Brain pericyte (primary cell): ENCODE measurements at regions not wholly inside any gene's neighbourhood (a gene's known extent, or its start where the extent isn't known, plus 50 kb on each side); places are given as distances from the start of the nearest gene placed in this dataset.

Experiments
- DNase-seq: peaks from one replicate; pipeline ENCODE4 v3.0.0-alpha.2; 2012; ENCODE audit warnings: low read depth, low spot score

- DNase-seq = no peak
These were observed 174.9 kb downstream of the QDPR start for GRCh38 chr4:17336986-17337385.

GRCh38 chr4:17336524-17336961 is 175.3 kb downstream of the QDPR start:
- no peak for DNase-seq

DNA sequence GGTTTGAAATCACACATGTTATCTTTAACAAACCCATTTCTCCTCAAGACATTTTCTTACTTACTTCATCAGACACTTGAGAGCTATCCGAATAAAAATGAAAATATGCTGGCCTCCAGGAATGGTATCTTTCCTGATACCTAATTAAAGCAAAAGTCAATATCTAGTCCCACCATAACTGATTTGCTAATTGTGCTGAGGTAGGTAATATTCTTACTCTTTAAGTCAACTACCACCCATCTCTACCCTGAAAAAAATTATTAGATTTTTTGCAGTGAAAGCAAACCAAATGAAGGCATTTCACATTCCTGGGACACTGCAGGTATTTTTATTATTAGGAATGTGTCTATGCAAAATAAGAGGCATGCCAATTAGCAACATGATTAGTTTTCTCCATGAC is 175.8 kb downstream of the QDPR start:
- no peak for DNase-seq

DNA sequence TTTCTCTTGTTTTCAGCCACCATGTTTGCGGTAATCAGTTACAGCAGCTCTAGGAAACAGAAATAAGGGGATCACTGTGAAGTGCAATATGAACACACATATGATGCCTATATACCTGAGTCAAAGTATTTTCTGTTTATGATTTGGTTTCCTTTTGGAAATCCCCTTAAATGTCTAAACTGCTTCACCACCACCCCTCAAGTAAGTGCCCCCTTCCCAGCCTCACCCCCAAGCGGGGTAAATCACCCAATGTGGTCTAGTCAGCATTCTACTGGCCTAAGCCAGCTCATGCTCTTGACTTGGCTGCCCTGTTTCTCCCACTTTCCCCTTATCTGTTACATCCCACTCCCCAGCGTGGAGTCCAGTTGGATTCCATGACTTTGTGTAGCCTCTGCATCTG is 176.5 kb downstream of the QDPR start:
- no peak for DNase-seq

- DNase-seq = no peak
These were observed 179.4 kb downstream of the QDPR start for GRCh38 chr4:17332478-17332877.

DNA sequence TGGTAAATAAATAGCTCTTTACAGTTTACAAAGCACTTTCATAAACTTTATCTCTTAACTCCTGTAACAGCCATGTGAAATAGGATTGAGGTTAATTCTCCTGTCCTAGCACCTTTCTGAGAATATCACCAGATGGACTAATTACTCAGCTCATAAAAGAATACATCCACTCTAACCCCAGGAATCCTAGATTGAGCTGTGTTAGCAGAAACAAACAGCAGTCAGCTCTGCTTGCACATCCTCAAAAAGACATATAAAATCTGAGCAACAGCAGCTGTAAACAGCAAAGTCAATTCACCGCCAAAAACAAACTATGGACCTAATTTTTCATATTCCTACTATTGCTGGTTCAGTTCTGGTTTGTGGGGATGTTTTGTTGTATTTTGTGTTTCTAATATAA is 182.8 kb downstream of the QDPR start:
- no peak for DNase-seq

GRCh38 chr4:17328141-17328815 is 183.6 kb downstream of the QDPR start:
- no peak for DNase-seq

DNA sequence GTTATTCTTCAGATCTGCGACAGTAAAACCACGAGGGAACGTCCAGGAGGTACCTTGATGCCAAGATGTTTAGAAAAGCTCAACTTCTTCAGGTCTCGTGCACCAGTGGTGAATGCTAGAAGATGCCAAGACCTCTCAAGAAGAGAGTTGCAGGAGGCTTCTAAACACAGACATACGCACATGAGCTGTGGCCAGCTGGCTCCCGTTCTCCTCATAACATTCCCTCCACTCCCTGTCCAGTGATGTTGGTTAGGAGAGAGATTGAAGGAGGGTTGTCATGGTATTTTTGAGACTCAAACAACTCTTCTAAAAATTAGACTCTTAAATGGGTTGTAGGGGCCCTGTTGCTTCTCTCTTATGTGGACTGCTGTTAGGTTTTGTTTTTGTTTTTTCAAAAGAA is 184.3 kb downstream of the QDPR start:
- no peak for DNase-seq

DNA sequence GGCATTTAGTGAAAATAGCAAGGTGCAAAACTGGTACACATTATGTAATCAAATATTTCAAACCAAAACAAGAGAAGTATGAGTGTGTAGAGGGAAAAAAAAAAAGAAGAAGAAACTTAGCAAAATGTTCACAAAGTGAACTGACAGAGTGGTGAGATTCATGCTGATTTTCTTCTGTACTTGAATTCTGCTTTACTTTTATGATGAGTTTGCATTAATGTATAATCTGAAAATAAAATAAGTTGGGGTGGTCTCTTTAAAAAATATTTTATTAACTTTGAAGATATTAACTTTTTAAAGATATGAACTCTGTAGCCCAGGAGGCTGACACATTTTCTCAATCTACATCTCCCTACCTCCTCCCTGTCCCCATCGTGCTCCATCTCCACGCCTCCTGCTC is 185.1 kb downstream of the QDPR start:
- DNase-seq = no peak

- no peak for DNase-seq
These were observed 186.8 kb downstream of the QDPR start for GRCh38 chr4:17325098-17325497.

- no peak for DNase-seq
These were observed 187.5 kb downstream of the QDPR start for GRCh38 chr4:17324386-17324830.

GRCh38 chr4:17323554-17324385 is 188.1 kb downstream of the QDPR start:
- DNase-seq = no peak

DNA sequence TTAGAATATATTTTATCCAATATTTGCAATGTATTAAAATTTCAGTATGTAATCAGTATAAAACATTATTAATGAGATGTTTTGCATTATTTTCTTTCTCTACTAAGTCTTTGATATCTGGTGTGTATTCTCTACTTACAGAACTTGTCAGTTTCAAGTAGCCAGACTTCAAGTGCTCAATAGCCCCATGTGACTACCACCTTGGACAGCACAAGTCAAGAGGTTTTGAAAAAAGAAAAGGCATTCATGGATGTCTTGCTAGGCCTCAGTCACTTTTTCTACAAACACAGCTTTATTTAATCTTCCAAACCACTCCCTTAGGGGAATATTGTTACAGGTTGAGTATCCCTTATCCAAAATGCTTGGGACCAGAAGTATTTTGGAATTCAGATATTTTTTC is 189.4 kb downstream of the QDPR start:
- no peak for DNase-seq

DNA sequence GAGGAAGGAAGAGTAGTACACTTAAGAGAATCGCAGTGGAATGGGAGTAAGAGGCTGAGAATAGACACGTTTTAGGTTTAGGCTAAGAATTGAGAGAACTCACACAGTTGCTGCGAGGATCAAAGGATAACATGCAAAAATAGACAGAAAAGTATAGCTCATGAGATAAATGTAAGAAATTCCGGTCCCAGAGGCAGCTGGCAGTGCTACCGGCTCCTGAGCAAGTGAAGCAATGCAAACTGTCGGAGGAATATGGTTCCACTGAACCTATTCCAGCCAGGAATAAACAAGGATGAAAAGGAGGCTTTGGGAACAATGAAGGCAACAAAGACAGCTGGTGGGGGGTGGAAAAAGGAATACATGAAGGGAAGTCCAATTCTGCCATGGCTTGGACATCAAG is 191.8 kb downstream of the QDPR start:
- DNase-seq = no peak

GRCh38 chr4:17317526-17317925 is 194.4 kb downstream of the QDPR start:
- DNase-seq = no peak

DNA sequence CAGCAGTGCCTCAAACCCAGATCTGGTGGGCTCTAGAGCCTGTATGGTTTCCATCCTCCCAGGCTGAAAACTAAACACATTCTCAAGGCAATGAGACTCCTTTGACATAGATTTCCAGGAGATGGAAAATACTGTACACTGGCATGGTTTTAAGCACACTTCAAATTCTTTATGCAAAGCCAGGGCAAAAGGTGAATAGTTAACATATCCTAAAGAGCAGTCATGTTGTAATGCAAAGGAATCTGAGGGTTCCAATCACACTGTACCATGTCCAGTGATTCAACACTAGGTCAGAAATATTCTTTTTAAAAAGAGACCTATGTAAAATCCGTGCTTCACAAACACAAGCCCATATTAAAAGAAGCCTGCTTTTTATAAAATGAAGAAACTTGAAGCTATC is 195.3 kb downstream of the QDPR start:
- DNase-seq = no peak

DNA sequence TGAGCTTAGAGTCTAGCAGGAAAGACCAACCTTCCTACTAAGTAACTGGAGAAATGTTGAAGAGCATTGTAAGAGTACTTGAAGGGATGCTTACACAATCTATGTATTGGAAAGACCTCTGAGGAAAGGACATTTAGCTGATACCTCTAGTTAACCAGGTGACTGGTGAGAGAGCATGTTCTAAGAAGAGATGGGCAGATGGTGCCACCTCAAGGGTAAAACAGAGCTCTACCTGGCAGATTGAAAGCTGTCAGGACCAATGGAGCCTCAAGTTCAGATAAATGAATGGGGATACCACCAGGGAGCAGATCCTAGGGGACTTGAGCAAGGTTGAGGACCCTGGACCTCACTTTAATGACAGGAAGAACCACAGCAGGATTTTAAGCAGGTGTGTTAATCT is 196.4 kb downstream of the QDPR start:
- no peak for DNase-seq

DNA sequence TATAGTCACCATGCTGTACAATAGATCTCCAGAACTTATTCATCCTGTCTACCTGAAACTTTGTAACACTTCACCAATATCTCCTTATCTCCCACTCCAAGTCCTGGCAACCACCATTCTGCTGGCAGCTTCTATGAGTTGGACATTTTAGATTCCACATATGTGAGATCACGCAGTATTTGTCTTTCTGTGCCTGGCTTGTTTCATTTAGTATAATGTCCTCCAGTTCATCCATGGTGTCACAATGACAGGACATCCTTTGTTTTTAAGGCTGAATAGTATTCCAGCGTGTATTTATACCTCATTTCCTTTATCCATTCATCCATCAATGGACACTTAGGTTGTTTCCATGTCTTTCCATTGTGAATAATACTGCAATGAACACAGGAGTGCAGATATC is 198.7 kb downstream of the QDPR start:
- no peak for DNase-seq

GRCh38 chr4:17310269-17310652 is 201.6 kb downstream of the QDPR start:
- DNase-seq = no peak

DNA sequence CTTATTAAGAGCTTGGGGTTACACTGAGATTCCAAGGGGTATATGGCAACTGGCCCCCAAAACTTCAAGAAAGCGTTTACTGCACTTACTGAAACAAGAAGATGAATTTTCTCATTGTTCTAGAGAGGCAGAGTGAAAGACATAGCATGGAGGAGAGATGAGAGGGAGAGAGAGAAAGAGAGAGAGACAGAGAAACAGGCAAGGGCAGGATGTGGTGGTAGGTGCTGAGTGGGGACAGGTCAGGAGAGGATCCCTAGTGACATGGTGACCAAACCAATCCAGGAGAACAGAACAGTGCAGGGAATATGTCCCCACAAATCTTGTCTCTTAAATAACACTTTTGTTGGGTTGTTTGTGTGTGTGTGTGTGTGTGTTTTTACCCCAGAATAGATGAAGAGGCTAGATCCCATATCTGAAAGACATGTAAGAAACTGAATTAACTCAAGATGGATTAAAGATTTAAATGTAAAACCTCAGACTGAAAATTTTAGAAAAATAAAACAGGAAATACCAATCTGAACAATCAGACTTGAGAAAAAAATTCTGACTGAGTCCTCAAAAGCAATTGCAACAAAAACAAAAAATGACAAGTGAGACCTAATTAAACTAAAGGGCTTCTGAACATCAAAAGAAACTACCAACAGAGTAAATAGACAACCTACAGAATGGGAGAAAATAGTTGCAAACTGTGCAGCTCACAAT is 202.2 kb downstream of the QDPR start:
- DNase-seq = no peak

DNA sequence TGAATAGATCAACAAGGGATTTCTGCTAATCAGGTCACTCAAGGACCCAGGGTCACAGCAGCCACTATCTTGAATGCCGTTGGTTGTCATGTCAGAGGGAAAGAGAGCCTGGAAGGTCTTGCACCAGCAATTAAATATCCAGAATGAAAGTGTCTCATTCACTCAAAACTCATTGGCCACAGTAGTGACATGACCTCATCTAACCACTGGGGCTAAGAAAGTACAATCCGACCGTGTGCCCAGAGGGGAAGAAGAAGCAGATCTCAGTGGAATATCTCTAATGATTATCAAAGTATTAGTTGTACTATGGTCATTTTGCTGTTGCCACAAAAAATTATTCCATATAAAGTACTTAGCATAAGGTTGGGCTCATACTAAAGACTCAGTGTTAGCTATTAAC is 210.0 kb downstream of the QDPR start:
- no peak for DNase-seq

GRCh38 chr4:17301266-17301665 is 210.6 kb downstream of the QDPR start:
- DNase-seq = no peak
